OCI-LY7 (cell line): ENCODE measurements at regions not wholly inside any gene's neighbourhood (a gene's known extent, or its start where the extent isn't known, plus 50 kb on each side); places are given as distances from the start of the nearest gene placed in this dataset.

Source experiments
- BruUV-seq: library from RNA; stranded (reverse); fragments of 400-500 nt; replicated peaks from 2 replicates; lab custom pipeline; 2021; lab: Mats Ljungman, UMichigan
- CTCF ChIA-PET: fragments of 300-600 bp; sonication (Branson Sonifier 250); formaldehyde crosslinking; loops from one replicate; lab custom pipeline; 2022; ENCODE audit warnings: antibody characterized with exemption; ENCODE audit not compliant: unreplicated experiment; lab: Charles Lee
- POLR2A ChIA-PET: fragments of 300-600 bp; sonication (Branson Sonifier 250); formaldehyde crosslinking; loops from one replicate; lab custom pipeline; 2022; ENCODE audit warnings: antibody characterized with exemption; lab: Charles Lee
- DNase-seq: peaks from one replicate; pipeline ENCODE4 v3.0.0-alpha.2; 2015; ENCODE audit warnings: low spot score
- H2AFZ ChIP-seq: fragments of 200-600 bp; sonication (generic), shearing (Covaris generic); 2 replicates; pipeline ENCODE4 v1.6.1; 2014; ENCODE audit warnings: mild to moderate bottlenecking, antibody characterized with exemption, low read length, moderate library complexity
- H3K27ac ChIP-seq: fragments of 200-600 bp; sonication (generic); 2 replicates; pipeline ENCODE4 v1.5.1; 2014; ENCODE audit warnings: mixed run types, low read depth, mild to moderate bottlenecking, moderate library complexity, low read length, inconsistent platforms; ENCODE audit not compliant: poor library complexity, severe bottlenecking
- H3K36me3 ChIP-seq: fragments of 200-600 bp; sonication (generic); 2 replicates; pipeline ENCODE4 v1.6.1; 2014; ENCODE audit warnings: mild to moderate bottlenecking, antibody characterized with exemption, low read length, moderate library complexity, mixed read lengths; ENCODE audit not compliant: insufficient read depth
- H3K4me1 ChIP-seq: fragments of 200-600 bp; sonication (generic); 2 replicates; pipeline ENCODE4 v1.5.1; 2014; ENCODE audit warnings: mild to moderate bottlenecking, low read length; ENCODE audit not compliant: insufficient read depth, poor library complexity, severe bottlenecking
- H3K4me2 ChIP-seq: fragments of 200-600 bp; sonication (generic); 2 replicates; pipeline ENCODE4 v1.6.1; 2014; ENCODE audit warnings: mild to moderate bottlenecking, low read length
- H3K4me3 ChIP-seq: fragments of 200-600 bp; sonication (generic); 2 replicates; pipeline ENCODE4 v1.5.1; 2014; ENCODE audit warnings: mild to moderate bottlenecking, low read depth, low read length; ENCODE audit not compliant: poor library complexity, severe bottlenecking
- H3K79me2 ChIP-seq: fragments of 200-600 bp; sonication (generic); 2 replicates; pipeline ENCODE4 v1.6.1; 2016; ENCODE audit warnings: low read depth, mild to moderate bottlenecking, low read length, moderate library complexity, mixed read lengths; ENCODE audit not compliant: insufficient read depth
- H3K9me2 ChIP-seq: fragments of 200-600 bp; sonication (generic); 2 replicates; pipeline ENCODE4 v1.6.1; 2016; ENCODE audit warnings: mild to moderate bottlenecking, low read length, mixed read lengths; ENCODE audit not compliant: insufficient read depth
- H3K9me3 ChIP-seq: fragments of 200-600 bp; sonication (generic); 2 replicates; pipeline ENCODE4 v1.6.1; 2014; ENCODE audit warnings: mild to moderate bottlenecking, mixed run types, low read length, mixed read lengths
- H4K20me1 ChIP-seq: fragments of 200-600 bp; sonication (generic); 2 replicates; pipeline ENCODE4 v1.6.1; 2014; ENCODE audit warnings: mild to moderate bottlenecking, antibody characterized with exemption, low read length, moderate library complexity, mixed read lengths; ENCODE audit not compliant: insufficient read depth
- CTCF ChIP-seq: fragments of 200-600 bp; sonication (generic); conservative IDR thresholded peaks from 2 replicates; pipeline ENCODE4 v1.5.1; 2014; ENCODE audit warnings: mild to moderate bottlenecking, antibody characterized with exemption, low read length, moderate library complexity, mixed read lengths
- EZH2phosphoT487 ChIP-seq: fragments of 200-600 bp; sonication (generic); IDR thresholded peaks from 2 replicates; pipeline ENCODE4 v1.6.1; 2018; ENCODE audit warnings: low read depth, borderline replicate concordance, mild to moderate bottlenecking, mixed run types, antibody characterized with exemption, low read length, moderate library complexity, mixed read lengths
- intact Hi-C: fragments of 100-400 bp; cut with micrococcal nuclease; formaldehyde crosslinking; loops from one replicate; pipeline ENCODE4 v1.10.0; 2022; ENCODE audit not compliant: unreplicated experiment

GRCh38 chr5:143642791-143643190 is 169.2 kb upstream of the HMHB1 start:
- no TSS peak for BruUV-seq
- no peak for TF ChIP-seq CTCF
- DNase-seq: no peak

GRCh38 chr5:143641549-143642355 is 170.2 kb upstream of the HMHB1 start:
- Histone ChIP-seq H3K27ac (no peak overlapping the region), H2AFZ (no peak overlapping the region), H3K4me2 (no peak overlapping the region), H3K9me2 (no peaks in the 10 kb centered on the region), H3K9me3 (no peaks in the 10 kb centered on the region), H4K20me1 (no peaks in the 10 kb centered on the region), H3K79me2 (no peaks in the 10 kb centered on the region), H3K36me3 (no peaks in the 10 kb centered on the region), H3K4me3 (no peak overlapping the region), H3K4me1 (peaks cover 7% of the 10 kb centered on the region)
- POLR2A ChIA-PET: interaction anchor here (0.7 to 1.1 kb wide), 2 partner anchors 12 to 930 kb away, joined by 3 read pairs; no protein-coding TSS in a partner anchor
- intact Hi-C loops: no loop called here
- BruUV-seq: no TSS peak
- DNase-seq: no peak
- TF ChIP-seq EZH2phosphoT487 (no peak), CTCF (no peak)
- CTCF ChIA-PET: no interaction called here

More at GRCh38 chr5:143642791-143643190, 169.2 kb upstream of the HMHB1 start:
- peaks cover 4% of the 10 kb centered on the region for H3K4me1 ChIP-seq
- H3K4me2 ChIP-seq: no peak overlapping the region
- ChIA-PET CTCF (interaction anchor here (0.7 kb wide), 1 partner anchor 37 kb away, joined by 3 read pairs; no protein-coding TSS in a partner anchor), POLR2A (interaction anchor here (0.8 kb wide), 1 partner anchor 13 kb away, joined by 4 read pairs; no protein-coding TSS in a partner anchor)
- intact Hi-C loops: no loop called here
- no peak overlapping the region for H3K4me3 ChIP-seq
- H3K27ac ChIP-seq: no peak overlapping the region
- no peaks in the 10 kb centered on the region for H3K9me3 ChIP-seq
- no peaks in the 10 kb centered on the region for H3K79me2 ChIP-seq
- H3K9me2 ChIP-seq: no peaks in the 10 kb centered on the region
- no peak overlapping the region for H2AFZ ChIP-seq
- H3K36me3 ChIP-seq: no peaks in the 10 kb centered on the region
- no peaks in the 10 kb centered on the region for H4K20me1 ChIP-seq

- DNase-seq: no peak
- Histone ChIP-seq H2AFZ (no peak overlapping the region), H3K36me3 (no peaks in the 10 kb centered on the region), H3K4me3 (no peak overlapping the region), H3K4me1 (peaks cover 7% of the 10 kb centered on the region), H3K27ac (no peak overlapping the region), H3K9me3 (no peaks in the 10 kb centered on the region), H4K20me1 (no peaks in the 10 kb centered on the region), H3K4me2 (no peak overlapping the region), H3K79me2 (no peaks in the 10 kb centered on the region), H3K9me2 (no peaks in the 10 kb centered on the region)
- no TSS peak for BruUV-seq
- intact Hi-C loops: no loop called here
- no peak for TF ChIP-seq CTCF
- no peak for TF ChIP-seq EZH2phosphoT487
- ChIA-PET CTCF (no interaction called here), POLR2A (no interaction called here)
Observed at GRCh38 chr5:143638654-143639053, 173.3 kb upstream of the HMHB1 start.
